Activated T-helper 17 cell treated with anti-CD3 and anti-CD28 coated beads, Interleukin-2, amount 50 U/mL, for 72 hours (primary cell): ENCODE measurements at regions not wholly inside any gene's neighbourhood (a gene's known extent, or its start where the extent isn't known, plus 50 kb on each side); places are given as distances from the start of the nearest gene placed in this dataset.
A peak's percentile ranks its signal among the peaks of the same experiment; 100 is the strongest.
"Not testable (repeated sequence)": the region's sequence is repeated elsewhere in the genome, so short reads cannot be mapped to it uniquely, and the experiment has no call there.

Experiments
- ATAC-seq: fragments of 150-1000 bp; cut with Tn5 transposase; replicated peaks from 2 replicates; pipeline ENCODE4 v1.10.0; 2021; ENCODE audit warnings: mild to moderate bottlenecking, moderate library complexity
- H3K27ac Mint-ChIP-seq: one replicate; pipeline ENCODE4 v1.8.0; 2022; ENCODE audit warnings: mixed read lengths
- H3K27me3 Mint-ChIP-seq: one replicate; pipeline ENCODE4 v1.8.0; 2022; ENCODE audit warnings: mixed read lengths
- H3K36me3 Mint-ChIP-seq: one replicate; pipeline ENCODE4 v1.8.0; 2022; ENCODE audit warnings: low read depth, mild to moderate bottlenecking, mixed read lengths
- H3K4me1 Mint-ChIP-seq: one replicate; pipeline ENCODE4 v1.8.0; 2022; ENCODE audit warnings: mixed read lengths
- H3K4me3 Mint-ChIP-seq: one replicate; pipeline ENCODE4 v1.8.0; 2022; ENCODE audit warnings: mild to moderate bottlenecking, mixed read lengths
- H3K9me3 Mint-ChIP-seq: one replicate; pipeline ENCODE4 v1.8.0; 2022; ENCODE audit warnings: mixed read lengths

- H3K36me3 Mint-ChIP-seq: no peaks in the 10 kb centered on the region
- peaks cover 3% of the 10 kb centered on the region for H3K27me3 Mint-ChIP-seq
- no peak overlapping the region for H3K27ac Mint-ChIP-seq
- H3K9me3 Mint-ChIP-seq: peaks cover 10% of the 10 kb centered on the region
- no peaks in the 10 kb centered on the region for H3K4me1 Mint-ChIP-seq
- H3K4me3 Mint-ChIP-seq: no peak overlapping the region
- no peak for ATAC-seq
These were observed 594.0 kb downstream of the NTRK3 start for GRCh38 chr15:87662575-87662974.

- no peak for ATAC-seq
- Mint-ChIP-seq H3K27ac (no peak overlapping the region), H3K27me3 (peaks cover 3% of the 10 kb centered on the region), H3K9me3 (peaks cover 10% of the 10 kb centered on the region), H3K36me3 (no peaks in the 10 kb centered on the region), H3K4me3 (no peak overlapping the region), H3K4me1 (no peaks in the 10 kb centered on the region)
These were observed 594.8 kb downstream of the NTRK3 start for GRCh38 chr15:87661454-87662355.

- no peak overlapping the region for H3K27ac Mint-ChIP-seq
- ATAC-seq: no peak
- H3K4me3 Mint-ChIP-seq: no peak overlapping the region
- H3K27me3 Mint-ChIP-seq: no peaks in the 10 kb centered on the region
- no peaks in the 10 kb centered on the region for H3K4me1 Mint-ChIP-seq
- H3K9me3 Mint-ChIP-seq: peaks cover 6% of the 10 kb centered on the region
- no peaks in the 10 kb centered on the region for H3K36me3 Mint-ChIP-seq
These were observed 596.0 kb downstream of the NTRK3 start for GRCh38 chr15:87660251-87661129.

DNA sequence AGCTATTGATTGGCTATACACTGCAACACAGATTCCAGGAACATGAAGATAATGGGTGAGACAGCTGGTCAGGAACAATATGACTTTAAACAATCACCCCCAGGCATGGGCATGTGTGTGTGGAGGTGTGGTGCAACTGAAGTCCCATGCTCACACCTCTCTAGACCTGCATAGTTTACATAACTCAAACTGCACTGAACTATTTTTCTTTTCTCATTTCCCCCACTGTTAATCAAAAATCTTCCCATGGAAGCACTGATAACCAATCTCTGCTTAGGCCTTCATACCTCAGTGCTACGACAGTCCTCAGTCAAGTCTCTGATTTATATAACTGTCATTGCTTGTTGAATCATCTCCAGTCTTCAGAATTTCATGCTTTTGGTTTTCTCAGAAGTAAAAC lies 600.2 kb downstream of the NTRK3 start:
- no peaks in the 10 kb centered on the region for H3K27me3 Mint-ChIP-seq
- no peaks in the 10 kb centered on the region for H3K9me3 Mint-ChIP-seq
- no peak overlapping the region for H3K4me3 Mint-ChIP-seq
- H3K4me1 Mint-ChIP-seq: no peaks in the 10 kb centered on the region
- no peak overlapping the region for H3K27ac Mint-ChIP-seq
- H3K36me3 Mint-ChIP-seq: no peaks in the 10 kb centered on the region
- ATAC-seq: no peak

DNA sequence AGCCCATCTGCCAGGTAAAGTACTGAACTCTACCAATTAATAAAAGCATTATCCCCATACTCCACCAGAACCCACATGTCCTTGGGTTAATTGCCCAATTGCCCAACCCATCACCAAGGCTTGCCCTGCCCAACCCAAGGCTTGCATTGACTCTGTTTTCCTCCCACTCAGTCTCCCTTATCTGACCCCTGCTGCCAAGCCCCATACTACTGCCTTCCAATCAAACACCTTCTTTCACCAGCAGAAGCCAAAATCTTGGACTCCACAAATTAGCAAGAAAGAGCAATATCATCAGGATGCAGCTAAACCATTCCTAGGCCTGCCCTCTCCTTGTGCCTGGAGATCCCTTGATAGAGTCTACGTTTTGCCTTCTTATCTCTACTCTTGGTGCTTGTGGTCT lies 602.9 kb downstream of the NTRK3 start:
- Mint-ChIP-seq H3K4me3 (no peak overlapping the region), H3K27me3 (peaks cover 5% of the 10 kb centered on the region), H3K9me3 (no peaks in the 10 kb centered on the region), H3K27ac (no peak overlapping the region), H3K4me1 (no peaks in the 10 kb centered on the region), H3K36me3 (no peaks in the 10 kb centered on the region)
- no peak for ATAC-seq

DNA sequence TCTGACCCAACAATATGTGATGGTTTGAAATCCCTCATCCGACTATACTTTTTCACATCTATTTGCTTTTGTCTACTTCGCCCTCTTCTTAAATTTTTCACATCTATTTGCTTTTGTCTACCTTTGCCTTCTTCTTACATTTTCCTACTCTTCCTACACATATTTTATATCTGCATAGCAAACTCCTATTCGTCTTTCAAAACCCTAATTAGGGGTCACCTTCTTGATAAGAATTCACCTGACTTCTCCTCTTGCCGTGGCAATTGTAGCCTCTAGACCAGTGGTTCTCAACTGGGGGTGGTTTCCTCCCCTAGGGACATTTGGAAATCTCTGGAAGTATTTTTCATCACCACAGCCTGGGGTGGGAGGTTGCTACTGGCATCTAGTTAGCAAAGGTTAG lies 607.4 kb downstream of the NTRK3 start:
- H3K4me1 Mint-ChIP-seq: no peaks in the 10 kb centered on the region
- H3K9me3 Mint-ChIP-seq: no peaks in the 10 kb centered on the region
- no peak overlapping the region for H3K27ac Mint-ChIP-seq
- peaks cover 5% of the 10 kb centered on the region for H3K27me3 Mint-ChIP-seq
- ATAC-seq: no peak
- H3K36me3 Mint-ChIP-seq: no peaks in the 10 kb centered on the region
- H3K4me3 Mint-ChIP-seq: no peak overlapping the region

DNA sequence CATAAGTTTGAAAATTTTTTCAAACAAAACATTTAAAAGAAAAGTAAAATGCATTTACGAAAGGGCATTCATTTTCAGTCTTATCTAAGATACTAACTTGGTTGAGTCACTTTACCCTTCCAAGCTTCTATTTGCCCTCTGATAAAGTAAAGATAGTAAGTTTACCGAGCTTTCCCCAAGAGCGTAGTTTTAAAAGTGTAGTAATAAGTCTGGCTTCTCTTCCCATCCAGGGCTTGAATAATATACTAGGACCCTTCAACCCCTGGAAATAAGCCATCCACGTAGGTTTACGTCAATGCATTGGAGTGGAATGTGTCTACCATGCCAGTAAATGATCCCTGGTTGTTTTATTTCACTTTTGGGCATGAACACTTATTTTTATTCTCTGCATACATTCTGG lies 608.3 kb downstream of the NTRK3 start:
- no peak for ATAC-seq
- Mint-ChIP-seq H3K27ac (no peak overlapping the region), H3K36me3 (no peaks in the 10 kb centered on the region), H3K4me3 (no peak overlapping the region), H3K27me3 (peaks cover 5% of the 10 kb centered on the region), H3K9me3 (no peaks in the 10 kb centered on the region), H3K4me1 (no peaks in the 10 kb centered on the region)

- H3K4me3 Mint-ChIP-seq: no peak overlapping the region
- H3K27ac Mint-ChIP-seq: no peak overlapping the region
- ATAC-seq: no peak
- H3K4me1 Mint-ChIP-seq: peaks cover 4% of the 10 kb centered on the region
- no peaks in the 10 kb centered on the region for H3K9me3 Mint-ChIP-seq
- H3K36me3 Mint-ChIP-seq: no peaks in the 10 kb centered on the region
- H3K27me3 Mint-ChIP-seq: peaks cover 5% of the 10 kb centered on the region
These were observed 610.8 kb downstream of the NTRK3 start for GRCh38 chr15:87645723-87646122.

- not testable (repeated sequence) for H3K4me3 Mint-ChIP-seq, H3K27me3 Mint-ChIP-seq, H3K9me3 Mint-ChIP-seq, H3K4me1 Mint-ChIP-seq, H3K36me3 Mint-ChIP-seq, H3K27ac Mint-ChIP-seq
- ATAC-seq: peak; percentile 29
These were observed 613.5 kb downstream of the NTRK3 start for GRCh38 chr15:87642997-87643396.

- Mint-ChIP-seq H3K9me3 (peaks cover 4% of the 10 kb centered on the region), H3K4me3 (no peak overlapping the region), H3K4me1 (peaks cover 4% of the 10 kb centered on the region), H3K27me3 (peaks cover 9% of the 10 kb centered on the region), H3K27ac (no peak overlapping the region), H3K36me3 (no peaks in the 10 kb centered on the region)
- no peak for ATAC-seq
These were observed 617.1 kb downstream of the NTRK3 start for GRCh38 chr15:87639305-87640011.

DNA sequence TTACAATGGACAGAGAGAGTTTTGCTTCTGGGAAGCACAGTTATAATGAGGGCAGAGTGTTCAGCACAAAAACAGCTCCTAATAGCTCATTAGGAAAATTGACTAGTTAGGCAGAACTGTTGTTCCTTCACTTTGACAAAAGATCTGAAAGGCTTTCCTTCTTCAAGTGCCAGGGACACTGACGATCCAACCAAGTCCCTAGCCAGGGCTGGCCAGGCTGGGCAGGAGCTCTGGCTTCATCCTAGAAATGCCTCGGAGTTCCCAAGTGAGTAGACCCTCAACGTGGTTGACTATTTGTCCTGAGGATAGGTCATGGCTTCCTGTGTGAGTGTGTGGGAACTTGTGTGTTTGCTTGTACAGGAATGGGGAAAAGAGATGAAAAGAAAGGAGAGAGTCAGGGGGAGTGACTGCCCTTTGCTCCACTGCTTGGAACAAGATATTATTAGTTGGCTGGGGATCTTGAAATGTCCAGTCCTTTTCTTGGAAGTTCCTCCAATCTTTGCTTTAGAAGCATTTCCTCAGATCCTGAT lies 617.9 kb downstream of the NTRK3 start:
- Mint-ChIP-seq H3K9me3 (peaks cover 4% of the 10 kb centered on the region), H3K4me1 (peaks cover 4% of the 10 kb centered on the region), H3K4me3 (no peak overlapping the region), H3K27me3 (peaks cover 9% of the 10 kb centered on the region), H3K36me3 (no peaks in the 10 kb centered on the region), H3K27ac (no peak overlapping the region)
- no peak for ATAC-seq

DNA sequence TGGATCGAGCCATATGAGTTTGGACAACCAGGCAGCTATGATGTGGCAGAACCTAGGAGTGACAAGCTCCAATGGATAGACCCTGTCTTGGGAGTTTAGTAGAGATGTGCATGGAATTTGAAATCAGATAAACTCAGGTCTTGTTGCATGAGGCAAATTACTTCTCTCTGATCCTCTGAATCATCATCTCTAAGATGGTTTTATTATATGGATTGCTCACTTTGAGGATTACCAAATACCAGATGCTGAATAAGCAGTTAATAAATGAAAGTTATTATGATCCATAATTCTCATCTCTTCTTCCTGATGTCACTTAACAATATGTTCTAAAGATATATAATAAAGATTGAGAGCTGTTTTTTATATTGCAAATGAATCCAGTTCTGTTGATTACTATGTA lies 622.2 kb downstream of the NTRK3 start:
- no peak for ATAC-seq
- H3K4me3 Mint-ChIP-seq: no peak overlapping the region
- H3K27me3 Mint-ChIP-seq: peaks cover 9% of the 10 kb centered on the region
- no peaks in the 10 kb centered on the region for H3K36me3 Mint-ChIP-seq
- H3K9me3 Mint-ChIP-seq: peaks cover 4% of the 10 kb centered on the region
- no peak overlapping the region for H3K27ac Mint-ChIP-seq
- H3K4me1 Mint-ChIP-seq: no peaks in the 10 kb centered on the region

- Mint-ChIP-seq H3K27me3 (peaks cover 9% of the 10 kb centered on the region), H3K4me1 (no peaks in the 10 kb centered on the region), H3K4me3 (no peak overlapping the region), H3K27ac (no peak overlapping the region), H3K36me3 (no peaks in the 10 kb centered on the region), H3K9me3 (peaks cover 4% of the 10 kb centered on the region)
- no peak for ATAC-seq
These were observed 623.0 kb downstream of the NTRK3 start for GRCh38 chr15:87633525-87633924.

- peaks cover 9% of the 10 kb centered on the region for H3K27me3 Mint-ChIP-seq
- no peak for ATAC-seq
- no peak overlapping the region for H3K27ac Mint-ChIP-seq
- H3K9me3 Mint-ChIP-seq: no peaks in the 10 kb centered on the region
- no peaks in the 10 kb centered on the region for H3K4me1 Mint-ChIP-seq
- H3K4me3 Mint-ChIP-seq: no peak overlapping the region
- H3K36me3 Mint-ChIP-seq: no peaks in the 10 kb centered on the region
These were observed 624.2 kb downstream of the NTRK3 start for GRCh38 chr15:87632364-87632763.
